Endothelial cell of umbilical vein (primary cell): ENCODE measurements at regions not wholly inside any gene's neighbourhood (a gene's known extent, or its start where the extent isn't known, plus 50 kb on each side); places are given as distances from the start of the nearest gene placed in this dataset.

ENCODE experiments used
- BruUV-seq: library from RNA; stranded (reverse); fragments of 400-500 nt; replicated peaks from 2 replicates; lab custom pipeline; 2021; lab: Mats Ljungman, UMichigan
- CTCF ChIA-PET: fragments of 300-600, 350-600 bp; sonication (Branson Sonifier 250); formaldehyde crosslinking; loops from one replicate; lab custom pipeline; 2021; ENCODE audit warnings: antibody characterized with exemption, inconsistent platforms; lab: Charles Lee
- POLR2A ChIA-PET: fragments of 300-600, 350-600 bp; sonication (Branson Sonifier 250); formaldehyde crosslinking; loops from one replicate; lab custom pipeline; 2021; ENCODE audit warnings: antibody characterized with exemption, inconsistent platforms; lab: Charles Lee
- DNase-seq: peaks from one replicate; pipeline ENCODE4 v3.0.0-alpha.2; 2011; ENCODE audit warnings: low read depth, low spot score
- FAIRE-seq: peaks from 2 replicates; lab custom pipeline; 2011; peaks lifted over from hg19 to GRCh38; lab: Jason Lieb, UNC
- H2AFZ ChIP-seq: 2 replicates; pipeline ENCODE4 v1.6.0; 2012; ENCODE audit warnings: low read depth, low read length, control low read depth, inconsistent platforms
- H3K27ac ChIP-seq: 2 replicates; pipeline ENCODE4 v1.5.1; 2011; ENCODE audit warnings: low read depth, mild to moderate bottlenecking, control low read depth, low read length, moderate library complexity; ENCODE audit not compliant: insufficient read depth
- H3K27me3 ChIP-seq, 2 experiments: 2 replicates each; pipeline versions ENCODE4 v1.6.0 to v1.6.1; 2011; ENCODE audit warnings: low read length in 2 of 2, mixed read lengths in 1 of 2; ENCODE audit not compliant: control insufficient read depth in 2 of 2, insufficient read depth in 2 of 2
- H3K36me3 ChIP-seq, 2 experiments: 2 replicates in 1 of 2; 3 replicates in 1 of 2; pipeline ENCODE4 v1.5.1; 2011; ENCODE audit warnings: low read length in 2 of 2, mild to moderate bottlenecking in 1 of 2, moderate library complexity in 1 of 2; ENCODE audit not compliant: control insufficient read depth in 2 of 2, insufficient read depth in 2 of 2; ENCODE audit errors: extremely low read depth in 1 of 2
- H3K4me1 ChIP-seq: 3 replicates; pipeline ENCODE4 v1.5.1; 2011; ENCODE audit warnings: mild to moderate bottlenecking, low read length; ENCODE audit not compliant: control insufficient read depth, insufficient read depth; ENCODE audit errors: extremely low read depth
- H3K4me2 ChIP-seq: 2 replicates; pipeline ENCODE4 v1.6.1; 2011; ENCODE audit warnings: low read length, control low read depth, mixed read lengths; ENCODE audit not compliant: insufficient read depth
- H3K4me3 ChIP-seq, 3 experiments: fragments of 200-600 bp in 1 of 3; sonication (generic), shearing (Covaris generic) in 1 of 3; replicated peaks in 1 of 3; 2 replicates each; pipeline ENCODE4 v1.5.1; 2011 to 2016; ENCODE audit warnings: control low read depth in 3 of 3, low read length in 3 of 3, mild to moderate bottlenecking in 2 of 3, inconsistent platforms in 1 of 3, low read depth in 1 of 3, moderate library complexity in 1 of 3; ENCODE audit not compliant: insufficient read depth in 1 of 3
- H3K79me2 ChIP-seq: 2 replicates; pipeline ENCODE4 v1.6.0; 2012; ENCODE audit warnings: low read length, inconsistent platforms; ENCODE audit not compliant: control insufficient read depth, insufficient read depth
- H3K9ac ChIP-seq: replicated peaks from 2 replicates; pipeline ENCODE3; 2011; ENCODE audit warnings: low read length, control low read depth; ENCODE audit not compliant: insufficient read depth; ENCODE audit errors: extremely low read depth
- H3K9me1 ChIP-seq: replicated peaks from 3 replicates; pipeline ENCODE4 v1.6.0; 2011; ENCODE audit warnings: mild to moderate bottlenecking, low read length; ENCODE audit not compliant: control insufficient read depth, insufficient read depth; ENCODE audit errors: extremely low read depth
- H3K9me3 ChIP-seq: replicated peaks from 2 replicates; pipeline ENCODE4 v1.5.1; 2012; ENCODE audit warnings: low read length, inconsistent platforms; ENCODE audit not compliant: control insufficient read depth, insufficient read depth
- H4K20me1 ChIP-seq: replicated peaks from 2 replicates; pipeline ENCODE3; 2011; ENCODE audit warnings: mild to moderate bottlenecking, low read length; ENCODE audit not compliant: control insufficient read depth, insufficient read depth; ENCODE audit errors: extremely low read depth
- CTCF ChIP-seq, 2 donors: IDR thresholded peaks; 1 replicate in 1 of 2; 2 replicates in 1 of 2; pipeline ENCODE4 v1.5.1; 2011; ENCODE audit warnings: low read length in 2 of 2, mild to moderate bottlenecking in 2 of 2, moderate library complexity in 2 of 2, control low read depth in 1 of 2, inconsistent platforms in 1 of 2, low read depth in 1 of 2; ENCODE audit not compliant: insufficient read depth in 1 of 2; ENCODE audit errors: extremely low read depth in 1 of 2
- EZH2 ChIP-seq: IDR thresholded peaks from 2 replicates; pipeline ENCODE4 v1.6.1; 2012; ENCODE audit warnings: borderline replicate concordance, low read depth, mild to moderate bottlenecking, moderate library complexity, low read length, inconsistent platforms; ENCODE audit not compliant: severe bottlenecking
- FOS ChIP-seq: IDR thresholded peaks from 2 replicates; pipeline ENCODE4 v1.6.1; 2011; ENCODE audit warnings: mild to moderate bottlenecking, low read length, moderate library complexity, borderline replicate concordance; ENCODE audit not compliant: insufficient read depth
- GATA2 ChIP-seq: IDR thresholded peaks from 2 replicates; pipeline ENCODE4 v1.7.0; 2011; ENCODE audit warnings: low read depth, mild to moderate bottlenecking, moderate library complexity, mixed read lengths, low read length; ENCODE audit not compliant: insufficient read length, insufficient read depth
- JUN ChIP-seq: IDR thresholded peaks from 2 replicates; pipeline ENCODE4 v1.6.1; 2011; ENCODE audit warnings: borderline replicate concordance, low read depth; ENCODE audit not compliant: insufficient read length, insufficient read depth
- MAX ChIP-seq: IDR thresholded peaks from 2 replicates; pipeline ENCODE4 v1.6.1; 2011; ENCODE audit not compliant: insufficient read depth, insufficient read length
- MYC ChIP-seq: IDR thresholded peaks from one replicate; pipeline ENCODE4 v1.6.1; 2011; ENCODE audit warnings: mild to moderate bottlenecking, low read depth, low read length
- POLR2A ChIP-seq: IDR thresholded peaks from 2 replicates; pipeline ENCODE4 v1.6.1; 2012; ENCODE audit warnings: low read depth, mild to moderate bottlenecking, control low read depth, low read length
- POLR2AphosphoS5 ChIP-seq: IDR thresholded peaks from 2 replicates; pipeline ENCODE4 v1.6.1; 2012; ENCODE audit warnings: low read depth, mild to moderate bottlenecking, control low read depth, low read length, moderate library complexity; ENCODE audit not compliant: insufficient read depth
- dilution Hi-C: fragments of 300-500 bp; cut with MboI; formaldehyde crosslinking; loops from one replicate; pipeline ENCODE4 v1.15.0; 2019; ENCODE audit warnings: low sequenced_read_pairs; ENCODE audit not compliant: extremely low pct_ligation_motif_present
- intact Hi-C: fragments of 100-400 bp; cut with micrococcal nuclease; formaldehyde crosslinking; loops from one replicate; pipeline ENCODE4 v1.10.0; 2022

GRCh38 chr20:11333634-11334033, 584.1 kb upstream of the BTBD3 start:
- TF ChIP-seq MAX (no peak), MYC (no peak)
- H3K4me2 ChIP-seq: no peak overlapping the region
- DNase-seq (no peak), FAIRE-seq (no peak)
- POLR2A ChIA-PET: no interaction called here
- CTCF ChIA-PET: interaction anchor here (1.1 kb wide), 1 partner anchor 211 kb away, joined by 3 read pairs; no protein-coding TSS in a partner anchor
- no TSS peak for BruUV-seq
- H3K9me3 ChIP-seq: no peaks in the 10 kb centered on the region
- H3K9me1 ChIP-seq: peaks cover 2% of the 10 kb centered on the region
- H3K79me2 ChIP-seq: no peaks in the 10 kb centered on the region
- H3K4me1 ChIP-seq: no peaks in the 10 kb centered on the region
- H3K36me3 ChIP-seq: no peaks in the 10 kb centered on the region
- H4K20me1 ChIP-seq: no peaks in the 10 kb centered on the region
- H3K4me3 ChIP-seq: no peak overlapping the region
- no peak overlapping the region for H2AFZ ChIP-seq
- no peak overlapping the region for H3K27ac ChIP-seq
- intact Hi-C loops (no loop called here), dilution Hi-C loops (no loop called here)
- no peak overlapping the region for H3K9ac ChIP-seq
- H3K27me3 ChIP-seq: no peaks in the 10 kb centered on the region

GRCh38 chr20:11337361-11338130, 580.1 kb upstream of the BTBD3 start:
- FAIRE-seq (no peak), DNase-seq (no peak)
- Histone ChIP-seq H3K4me1 (no peaks in the 10 kb centered on the region), H2AFZ (no peak overlapping the region), H3K36me3 (no peaks in the 10 kb centered on the region), H3K79me2 (no peaks in the 10 kb centered on the region), H3K9me1 (no peaks in the 10 kb centered on the region), H3K4me3 (no peak overlapping the region), H4K20me1 (no peaks in the 10 kb centered on the region), H3K4me2 (no peak overlapping the region), H3K27ac (no peak overlapping the region), H3K9ac (no peak overlapping the region), H3K9me3 (no peaks in the 10 kb centered on the region), H3K27me3 (no peaks in the 10 kb centered on the region)
- TF ChIP-seq EZH2: no peak
- no peak for TF ChIP-seq MAX
- TF ChIP-seq POLR2A: no peak
- TF ChIP-seq FOS: no peak
- no peak for TF ChIP-seq MYC
- no peak for TF ChIP-seq POLR2AphosphoS5
- TF ChIP-seq JUN: no peak
- no peak for TF ChIP-seq GATA2
- no peak for TF ChIP-seq CTCF (IDR thresholded peaks at IDR 0.05; ENCODE audit: extremely low read depth in 1 of 2, insufficient read depth in 1 of 2, low read depth in 1 of 2, low read length in 2 of 2)
- intact Hi-C loops: no loop called here
- CTCF ChIA-PET: no interaction called here
- no TSS peak for BruUV-seq
- dilution Hi-C loops: no loop called here
- POLR2A ChIA-PET: no interaction called here
